Dedifferentiated amniotic fluid mesenchymal stem cell (primary cell): ENCODE measurements at regions not wholly inside any gene's neighbourhood (a gene's known extent, or its start where the extent isn't known, plus 50 kb on each side); places are given as distances from the start of the nearest gene placed in this dataset.

Experiments
- DNase-seq: peaks from one replicate; pipeline ENCODE4 v3.0.0-alpha.2; 2016; ENCODE audit errors: extremely low spot score

GRCh38 chr6:79776076-79776475 is 144.9 kb downstream of the SH3BGRL2 start:
- DNase-seq = no peak

GRCh38 chr6:79775222-79775621 is 144.1 kb downstream of the SH3BGRL2 start:
- no peak for DNase-seq

DNA sequence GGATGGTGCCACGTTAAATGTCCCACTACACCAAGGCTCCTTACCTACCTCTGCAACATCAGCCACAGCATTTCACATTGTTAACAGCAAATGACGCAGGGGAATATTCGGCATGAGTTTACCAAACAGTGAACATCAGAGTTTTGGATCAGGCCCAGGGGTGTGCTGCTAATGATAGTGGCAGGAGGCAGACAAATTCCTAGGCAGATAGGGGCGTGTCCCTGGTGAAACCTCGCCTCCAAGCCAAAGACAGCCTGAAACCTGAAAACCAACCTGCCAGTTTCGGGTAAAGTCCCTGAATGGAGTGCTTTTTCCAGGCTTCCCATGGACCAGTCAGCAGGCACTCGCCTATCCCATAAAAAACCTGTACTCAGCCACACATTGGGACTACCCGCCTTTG is 133.6 kb downstream of the SH3BGRL2 start:
- no peak for DNase-seq

- no peak for DNase-seq
Observed at GRCh38 chr6:79763301-79763700, 132.2 kb downstream of the SH3BGRL2 start.

- DNase-seq = no peak
Observed at GRCh38 chr6:79762370-79762769, 131.2 kb downstream of the SH3BGRL2 start.

DNA sequence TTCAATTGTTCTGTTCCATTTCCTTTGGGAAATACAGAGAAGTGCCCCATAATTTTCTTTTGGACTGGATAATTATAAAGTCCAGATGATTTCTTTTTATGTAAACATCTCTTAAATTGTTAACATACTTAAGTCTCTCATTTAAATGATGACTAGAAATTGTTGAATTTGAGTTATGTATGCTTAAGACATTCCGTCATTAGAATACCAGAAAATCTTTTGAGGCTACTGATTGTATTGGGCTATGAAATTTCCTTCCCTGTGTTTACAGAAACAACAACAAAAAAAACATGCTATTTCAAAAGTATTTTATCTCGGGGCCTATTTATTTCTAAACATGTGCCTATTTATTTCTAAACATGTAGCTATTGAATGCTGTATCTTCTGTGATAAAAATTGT is 125.4 kb downstream of the SH3BGRL2 start:
- peak; percentile 75 for DNase-seq

DNA sequence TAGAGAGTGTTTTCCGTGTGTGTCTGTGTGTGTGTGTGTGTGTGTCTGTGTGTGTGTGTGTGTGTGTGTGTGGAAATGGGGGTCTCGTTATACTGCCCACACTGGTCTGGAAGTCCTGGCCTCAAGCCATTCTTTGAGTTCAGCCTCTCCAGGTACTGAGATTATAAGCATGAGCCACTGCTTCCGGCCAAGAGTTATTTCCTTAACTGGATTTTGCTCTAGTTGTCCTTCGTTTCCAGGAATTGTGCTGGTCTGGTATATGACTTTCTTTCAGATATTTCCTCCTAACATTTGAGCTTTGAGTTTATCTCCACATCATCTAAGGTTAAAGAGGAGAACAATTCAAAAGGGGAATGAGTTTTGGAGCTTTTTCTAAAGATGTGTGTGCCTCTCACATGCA is 124.8 kb downstream of the SH3BGRL2 start:
- DNase-seq = no peak
